Islet precursor cell (in vitro differentiated cells): ENCODE measurements at regions not wholly inside any gene's neighbourhood (a gene's known extent, or its start where the extent isn't known, plus 50 kb on each side); places are given as distances from the start of the nearest gene placed in this dataset.

Source experiments
- DNase-seq: peaks from one replicate; pipeline ENCODE4 v3.0.0-alpha.2; 2018

GRCh38 chr4:123455360-123455759 is 58.8 kb downstream of the SPRY1 start:
- DNase-seq: no peak

- no peak for DNase-seq
Observed at GRCh38 chr4:123462007-123462406, 65.4 kb downstream of the SPRY1 start.

DNA sequence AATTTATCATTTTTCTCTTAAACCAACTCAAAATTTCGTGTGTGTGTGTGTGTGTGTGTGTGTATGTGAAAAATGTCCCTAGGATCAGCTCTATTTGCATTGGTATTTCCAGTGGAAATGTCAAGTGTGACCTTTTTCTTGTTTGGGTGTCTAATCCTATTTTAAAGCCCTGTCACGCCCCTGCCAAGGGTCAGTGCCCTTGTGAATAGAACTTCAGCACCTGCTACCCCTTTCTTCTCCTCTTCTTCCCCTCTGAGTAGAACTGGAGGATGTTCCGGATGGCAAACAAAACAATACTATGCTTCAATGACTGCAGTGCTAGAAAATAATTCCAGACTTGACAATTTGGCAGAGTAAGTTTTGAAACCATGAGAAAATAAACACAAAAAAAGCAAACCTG is 67.3 kb downstream of the SPRY1 start:
- DNase-seq: no peak

- DNase-seq: no peak
Observed at GRCh38 chr4:123465416-123465815, 68.8 kb downstream of the SPRY1 start.

- DNase-seq: no peak
Observed at GRCh38 chr4:123466080-123466785, 69.6 kb downstream of the SPRY1 start.

DNA sequence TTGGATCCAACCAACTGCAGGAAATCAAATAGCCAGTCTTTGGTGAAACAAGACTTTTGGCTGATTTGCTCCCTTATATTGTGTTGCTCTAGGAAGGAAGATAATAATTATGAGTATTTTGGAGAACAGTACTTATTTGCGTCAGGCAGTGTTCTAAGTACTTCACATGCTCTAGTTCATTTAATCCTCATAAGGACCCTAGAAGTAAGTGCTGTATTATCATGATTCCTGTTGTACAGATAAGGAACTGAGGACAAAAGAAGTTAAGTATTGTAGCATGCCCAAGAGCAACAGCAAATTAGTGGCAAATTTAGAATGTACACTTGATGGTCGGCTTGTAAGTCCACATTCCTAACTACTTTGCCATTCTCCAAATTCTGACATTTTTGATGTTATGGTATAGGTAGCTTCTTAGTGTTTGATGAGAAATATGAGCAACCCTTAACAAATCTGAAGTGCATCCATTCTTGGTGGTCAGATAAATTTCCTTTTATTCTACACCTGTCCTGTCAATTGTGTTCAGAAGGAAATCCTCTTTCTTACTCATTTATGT is 72.0 kb downstream of the SPRY1 start:
- DNase-seq: no peak

DNA sequence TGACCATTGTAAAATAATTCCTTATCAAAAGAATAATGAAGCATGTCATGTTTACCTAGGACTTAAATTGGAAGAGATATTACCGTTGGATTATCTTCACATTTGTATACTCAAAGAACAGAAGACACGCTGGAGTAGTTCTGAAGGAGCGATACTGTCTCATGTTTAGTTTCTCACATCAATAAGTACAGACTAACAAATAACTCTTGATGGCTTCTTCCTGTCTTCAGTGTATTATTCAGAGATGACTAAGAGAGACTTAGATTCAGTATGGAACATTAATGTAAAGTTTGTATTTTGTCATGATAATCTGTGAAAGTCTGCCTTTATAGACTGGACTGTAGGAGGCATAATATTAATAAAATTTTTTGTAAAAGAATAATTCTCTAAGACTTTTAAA is 72.7 kb downstream of the SPRY1 start:
- DNase-seq: no peak

DNA sequence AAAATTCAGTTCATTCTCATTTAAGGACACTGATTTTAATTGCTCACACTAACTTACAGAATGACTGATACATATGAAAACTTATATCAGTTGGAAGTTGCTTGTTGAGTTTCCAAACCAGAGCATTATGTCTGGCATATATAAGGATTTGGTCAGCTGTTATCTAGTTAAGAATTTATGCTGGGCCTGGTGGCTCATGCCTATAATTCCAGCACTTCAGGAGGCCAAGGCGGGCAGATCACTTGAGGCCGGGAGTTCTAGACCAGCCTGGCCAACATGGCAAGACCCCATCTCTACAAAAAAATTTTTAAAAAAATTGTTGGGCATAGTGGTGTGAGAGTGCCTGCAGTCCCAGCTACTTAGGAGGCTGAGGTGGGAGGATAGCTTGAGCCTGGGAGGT is 73.1 kb downstream of the SPRY1 start:
- no peak for DNase-seq

DNA sequence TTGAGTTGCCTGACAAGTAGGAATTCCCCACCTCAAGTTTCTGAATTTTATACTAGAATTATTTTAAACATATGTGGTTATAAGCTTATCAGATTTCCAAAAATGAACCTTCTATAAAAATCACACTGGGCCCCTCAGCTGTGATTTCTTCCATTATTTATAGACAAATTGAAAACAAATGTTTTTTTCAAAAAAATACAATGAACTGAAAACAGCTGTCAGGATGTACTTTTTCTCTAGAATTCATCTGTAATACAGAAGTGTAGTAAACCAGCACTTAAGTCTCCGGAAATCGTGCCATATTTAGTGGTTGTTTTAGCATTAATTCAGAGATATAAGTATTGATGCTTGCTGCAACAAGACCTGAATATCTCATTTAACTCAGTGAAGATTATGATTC is 74.0 kb downstream of the SPRY1 start:
- DNase-seq: no peak

GRCh38 chr4:123471655-123472369 is 75.2 kb downstream of the SPRY1 start:
- DNase-seq: no peak

DNA sequence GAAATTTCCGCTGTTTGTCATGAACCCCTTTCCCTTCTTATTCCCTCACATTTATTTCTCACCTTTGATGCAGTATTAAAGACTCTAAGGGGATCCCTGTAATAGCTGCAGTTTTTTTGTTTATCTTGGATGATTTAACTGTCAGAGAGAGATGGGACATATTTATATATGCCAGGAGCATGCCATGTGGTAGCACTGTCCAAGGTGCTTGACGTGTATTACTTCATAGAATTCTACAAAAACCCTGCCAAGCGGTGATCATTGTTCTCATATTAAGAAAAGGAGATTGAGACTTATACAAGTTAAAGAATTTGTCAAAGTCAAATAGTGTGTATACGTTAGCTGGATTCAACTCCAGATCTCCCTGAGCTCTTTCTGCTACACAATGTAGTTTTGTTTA is 78.2 kb downstream of the SPRY1 start:
- no peak for DNase-seq

- DNase-seq: no peak
Observed at GRCh38 chr4:123476089-123476488, 79.5 kb downstream of the SPRY1 start.

- DNase-seq: no peak
Observed at GRCh38 chr4:123477711-123478209, 81.2 kb downstream of the SPRY1 start.

DNA sequence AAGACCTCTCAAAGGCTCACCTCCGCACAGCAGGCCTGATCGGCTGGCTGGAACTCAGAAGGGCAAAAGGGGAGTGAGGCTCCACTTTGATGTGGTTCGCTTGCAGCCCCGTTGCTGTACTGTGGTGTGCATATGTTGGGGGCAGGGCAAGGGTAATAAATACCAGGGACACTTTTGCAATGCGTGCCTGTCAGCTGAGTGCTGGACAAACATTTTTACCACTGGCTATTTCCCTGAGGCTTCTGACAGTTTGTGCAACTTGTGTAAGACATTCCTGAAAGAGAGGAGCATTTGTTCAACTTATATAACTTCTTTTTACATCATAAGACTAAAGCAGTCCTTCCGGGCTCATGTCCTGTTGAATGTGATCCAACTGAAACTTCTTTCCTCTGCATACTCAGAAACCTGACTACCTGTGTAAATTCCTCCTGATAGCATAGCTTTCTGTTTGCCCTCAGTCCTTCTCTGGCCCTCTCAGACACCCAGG is 82.3 kb downstream of the SPRY1 start:
- peak; percentile 99 for DNase-seq

- peak; percentile 58 for DNase-seq
Observed at GRCh38 chr4:123479944-123480343, 83.3 kb downstream of the SPRY1 start.

DNA sequence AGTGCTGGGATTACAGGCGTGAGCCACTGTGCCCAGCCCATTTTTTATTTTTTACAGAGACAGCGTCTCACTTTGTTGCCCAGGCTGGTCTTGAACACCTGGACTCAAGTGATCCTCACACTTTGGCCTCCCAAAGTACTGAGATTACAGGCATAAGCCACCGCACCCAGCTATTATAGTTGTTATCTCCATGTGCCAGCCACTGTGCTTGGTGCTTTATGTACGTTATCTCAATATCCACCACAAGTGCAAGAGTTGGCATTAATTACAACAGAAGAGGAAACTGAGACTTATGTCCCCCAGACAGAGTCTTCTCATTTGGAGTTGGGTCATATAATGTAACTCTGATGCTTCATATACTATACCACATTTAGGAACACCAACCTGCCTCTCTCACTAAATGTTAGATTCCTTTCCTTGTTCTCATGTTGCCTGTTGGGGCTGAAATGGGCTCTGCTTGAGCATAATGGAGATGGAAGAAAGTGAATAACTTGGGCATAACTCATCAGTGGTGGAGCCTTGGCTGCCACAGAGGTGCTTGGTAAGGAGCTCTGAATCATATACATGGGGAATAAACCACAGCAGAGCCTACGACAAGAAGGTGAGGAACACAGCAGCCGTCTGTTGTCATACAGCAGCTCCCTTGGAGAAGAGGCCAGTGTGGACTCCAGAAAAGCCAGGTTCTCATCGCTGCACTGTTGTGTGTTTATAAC is 84.3 kb downstream of the SPRY1 start:
- peak; percentile 89 for DNase-seq

DNA sequence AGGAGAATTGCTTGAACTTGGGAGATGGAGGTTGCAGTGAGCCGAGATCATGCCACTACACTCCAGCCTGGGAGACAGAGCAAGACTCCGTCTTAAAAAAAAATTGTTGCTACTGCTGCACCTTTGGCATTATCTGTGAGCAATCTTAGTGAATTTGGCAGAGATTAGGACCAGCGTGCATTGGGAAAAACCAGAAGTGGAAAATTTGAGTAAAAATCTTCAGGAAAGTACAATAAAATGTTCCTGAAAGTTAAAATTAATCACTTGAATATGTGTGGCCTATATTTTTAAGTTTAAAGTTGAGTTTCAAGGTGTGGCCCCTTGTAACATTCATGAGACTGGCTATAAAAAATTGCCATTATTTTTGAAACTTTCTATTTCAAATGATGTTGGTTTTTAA is 85.1 kb downstream of the SPRY1 start:
- no peak for DNase-seq

- DNase-seq: no peak
Observed at GRCh38 chr4:123484291-123484926, 87.8 kb downstream of the SPRY1 start.

DNA sequence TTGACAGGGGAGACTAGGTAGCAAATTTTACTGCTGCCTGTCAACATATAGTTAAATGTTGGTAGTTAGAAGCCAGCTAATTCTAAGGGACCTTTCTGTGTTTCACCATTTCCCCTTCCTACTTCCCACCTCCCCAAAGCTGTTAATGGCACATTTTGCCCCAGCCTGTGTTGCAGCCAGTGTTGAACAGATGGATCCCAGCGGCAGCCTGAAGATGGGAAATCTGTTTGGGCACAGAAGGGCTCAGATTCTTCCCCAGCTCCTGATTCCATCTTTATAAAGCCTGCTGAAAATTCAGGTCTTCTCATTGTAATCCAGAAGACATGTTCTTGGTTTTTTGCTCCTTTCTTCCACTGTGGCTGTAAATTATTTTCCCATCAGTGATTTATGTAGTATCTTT is 89.0 kb downstream of the SPRY1 start:
- DNase-seq: no peak

DNA sequence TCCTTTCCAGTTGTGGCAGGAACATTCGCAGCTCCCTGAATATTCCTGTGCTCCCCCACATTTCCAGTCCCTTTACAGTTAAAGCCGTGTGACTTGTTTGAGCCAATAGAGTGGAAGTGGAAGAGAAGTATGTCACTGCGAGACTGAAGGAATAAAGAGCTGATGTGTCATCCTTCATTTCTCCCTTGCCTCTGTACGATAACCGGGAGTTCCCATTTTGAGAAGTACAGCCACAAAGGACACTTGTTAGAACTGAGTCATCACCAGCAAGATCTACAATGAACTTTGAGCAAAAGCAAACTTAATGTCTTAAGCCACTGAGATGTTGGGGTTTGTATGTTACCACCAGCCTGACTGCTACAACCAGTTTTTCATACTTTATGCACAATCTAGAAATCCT is 92.3 kb downstream of the SPRY1 start:
- DNase-seq: no peak

DNA sequence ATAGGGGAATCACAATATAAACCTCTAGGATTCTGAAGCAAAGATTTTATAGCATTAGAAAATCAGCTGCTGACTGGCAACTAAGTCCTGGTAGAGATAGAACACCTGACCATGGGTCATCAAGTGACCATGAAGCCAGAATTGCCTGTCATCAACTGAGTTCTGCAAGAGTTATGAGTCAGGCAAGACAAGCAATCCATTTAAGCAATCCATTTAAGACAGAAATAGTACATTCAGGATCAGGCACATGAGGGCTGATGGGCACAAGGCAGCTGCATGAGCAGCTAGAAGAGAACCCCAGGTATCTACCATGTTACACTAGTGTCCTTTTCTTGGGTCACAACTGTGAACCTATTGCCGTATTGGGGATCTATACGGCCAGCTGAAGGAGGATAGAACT is 98.9 kb downstream of the SPRY1 start:
- no peak for DNase-seq

GRCh38 chr4:123496421-123496820 is 99.8 kb downstream of the SPRY1 start:
- no peak for DNase-seq

GRCh38 chr4:123497340-123497739 is 100.7 kb downstream of the SPRY1 start:
- no peak for DNase-seq
